SK-N-SH treated with all-trans-retinoic acid at 6 μM for 48 hours (cell line): ENCODE measurements at regions not wholly inside any gene's neighbourhood (a gene's known extent, or its start where the extent isn't known, plus 50 kb on each side); places are given as distances from the start of the nearest gene placed in this dataset.

Experiments used
- ATAC-seq: fragments of 200-7000 bp; cut with Tn5 transposase; 3 replicates; pipeline ENCODE4 v1.9.1; 2020; ENCODE audit warnings: mild to moderate bottlenecking, moderate library complexity
- ARNTL ChIP-seq: fragments of 450-650 bp; formaldehyde crosslinking; IDR thresholded peaks from 2 replicates; pipeline ENCODE4 v1.5.0; 2020; ENCODE audit warnings: low read depth, mild to moderate bottlenecking, moderate library complexity, borderline replicate concordance
- BACH2 ChIP-seq: fragments of 250-450 bp; sonication (Bioruptor Pico); IDR thresholded peaks from 2 replicates; pipeline ENCODE4 v1.9.0; 2021; ENCODE audit warnings: mild to moderate bottlenecking, borderline replicate concordance
- ESRRG ChIP-seq: fragments of 250-450 bp; sonication (Bioruptor Pico); IDR thresholded peaks from 2 replicates; pipeline ENCODE4 v1.6.1; 2021; ENCODE audit warnings: mild to moderate bottlenecking
- GLIS3 ChIP-seq: fragments of 250-450 bp; sonication (Bioruptor Pico); IDR thresholded peaks from 2 replicates; pipeline ENCODE4 v1.5.0; 2020; ENCODE audit warnings: mild to moderate bottlenecking, moderate library complexity
- OSR1 ChIP-seq: fragments of 250-450 bp; sonication (Bioruptor Pico); IDR thresholded peaks from 2 replicates; pipeline ENCODE4 v1.8.0; 2022; ENCODE audit warnings: moderate library complexity, mild to moderate bottlenecking, inconsistent platforms
- POU6F1 ChIP-seq: fragments of 250-450 bp; sonication (Bioruptor Pico); IDR thresholded peaks from 2 replicates; pipeline ENCODE4 v1.8.0; 2021; ENCODE audit warnings: low read depth, mild to moderate bottlenecking, moderate library complexity, borderline replicate concordance
- PPARA ChIP-seq: fragments of 250-450 bp; sonication (Bioruptor Pico); IDR thresholded peaks from 2 replicates; pipeline ENCODE4 v1.5.0; 2020; ENCODE audit warnings: mild to moderate bottlenecking, borderline replicate concordance
- RARB ChIP-seq: fragments of 250-450 bp; sonication (Bioruptor Pico); IDR thresholded peaks from 2 replicates; pipeline ENCODE4 v1.8.0; 2021; ENCODE audit warnings: mild to moderate bottlenecking, moderate library complexity
- SNAI2 ChIP-seq: fragments of 250-450 bp; sonication (Bioruptor Pico); IDR thresholded peaks from 2 replicates; pipeline ENCODE4 v1.5.0; 2020; ENCODE audit warnings: mild to moderate bottlenecking, moderate library complexity
- TCF4 ChIP-seq: fragments of 250-450 bp; sonication (Bioruptor Pico); IDR thresholded peaks from 2 replicates; pipeline ENCODE4 v1.8.0; 2021; ENCODE audit warnings: mild to moderate bottlenecking, moderate library complexity, borderline replicate concordance
- TOX ChIP-seq: fragments of 250-450 bp; sonication (Bioruptor Pico); IDR thresholded peaks from 2 replicates; pipeline ENCODE4 v1.8.0; 2021; ENCODE audit warnings: mild to moderate bottlenecking, moderate library complexity, borderline replicate concordance
- TSHZ2 ChIP-seq: fragments of 250-450 bp; sonication (Bioruptor Pico); IDR thresholded peaks from 2 replicates; pipeline ENCODE4 v1.5.0; 2020; ENCODE audit warnings: mild to moderate bottlenecking, moderate library complexity
- ZC3H10 ChIP-seq: fragments of 250-450 bp; sonication (Bioruptor Pico); IDR thresholded peaks from 2 replicates; pipeline ENCODE4 v1.5.1; 2021; ENCODE audit warnings: mild to moderate bottlenecking, moderate library complexity
- ZFP30 ChIP-seq: fragments of 450-650 bp; formaldehyde crosslinking; IDR thresholded peaks from 2 replicates; pipeline ENCODE4 v1.5.0; 2022; ENCODE audit warnings: mild to moderate bottlenecking, moderate library complexity
- ZNF565 ChIP-seq: fragments of 450-650 bp; formaldehyde crosslinking; conservative IDR thresholded peaks from 2 replicates; pipeline ENCODE4 v1.5.0; 2020; ENCODE audit warnings: low read depth, mild to moderate bottlenecking, moderate library complexity
- ZNF70 ChIP-seq: fragments of 450-650 bp; formaldehyde crosslinking; IDR thresholded peaks from 2 replicates; pipeline ENCODE4 v1.5.0; 2020; ENCODE audit warnings: mild to moderate bottlenecking, moderate library complexity
- ZNF8 ChIP-seq: fragments of 450-650 bp; formaldehyde crosslinking; IDR thresholded peaks from 2 replicates; pipeline ENCODE4 v1.5.0; 2020; ENCODE audit warnings: mild to moderate bottlenecking, moderate library complexity
- TF ChIP-seq, protein P1 (sequence below): fragments of 250-450 bp; sonication (Bioruptor Pico); IDR thresholded peaks from 2 replicates; pipeline ENCODE4 v1.5.1; 2020; ENCODE audit warnings: low read depth, mild to moderate bottlenecking, moderate library complexity
- TF ChIP-seq, protein P2 (sequence below): fragments of 250-450 bp; sonication (Bioruptor Pico); IDR thresholded peaks from 2 replicates; pipeline ENCODE4 v1.5.1; 2021; ENCODE audit warnings: mild to moderate bottlenecking, moderate library complexity
- TF ChIP-seq, protein P3 (sequence below): fragments of 250-450 bp; sonication (Bioruptor Pico); IDR thresholded peaks from 2 replicates; pipeline ENCODE4 v1.8.0; 2020; ENCODE audit warnings: mild to moderate bottlenecking, moderate library complexity, borderline replicate concordance

DNA sequence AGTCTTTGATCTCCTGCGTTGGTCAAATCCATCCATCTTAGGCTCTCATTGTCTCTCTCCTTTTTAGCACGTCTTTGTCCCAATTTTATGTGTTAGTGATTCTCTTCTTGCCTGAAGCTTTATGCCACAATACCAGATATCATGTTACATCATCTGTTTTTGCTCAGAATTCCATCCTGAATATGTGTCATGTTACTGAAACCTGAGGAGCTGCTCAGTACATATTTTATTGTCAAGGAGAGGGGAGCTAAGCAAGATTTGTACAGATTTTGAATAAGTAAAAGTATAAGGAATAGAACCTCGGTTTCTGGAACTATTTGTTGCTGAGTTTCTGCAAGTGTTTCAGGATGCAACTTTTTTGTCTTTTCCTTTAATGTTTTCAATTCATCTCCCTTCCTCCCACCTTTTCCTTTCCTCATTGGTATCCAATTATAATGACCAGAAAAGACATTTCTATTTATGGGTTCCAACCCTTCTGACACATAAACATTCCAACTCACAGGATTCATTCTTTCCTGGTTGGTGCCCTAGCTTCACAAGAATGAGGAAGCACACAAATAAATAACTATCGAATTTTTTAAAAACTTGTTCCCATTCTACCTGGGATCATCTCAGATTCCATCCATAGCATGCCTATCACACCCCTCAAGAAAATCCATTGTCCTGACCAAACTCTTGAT lies 291.8 kb downstream of the CRPPA start:
- peak; percentile 90 for ATAC-seq

GRCh38 chr7:16123117-16123770 lies 298.1 kb downstream of the CRPPA start:
- TF ChIP-seq OSR1 (no peak), ESRRG (CRISPR knock-in tag) (no peak), GLIS3 (no peak), BACH2 (no peak), POU6F1 (CRISPR knock-in tag) (no peak)
- no peak for ATAC-seq

More for the DNA sequence above, 291.8 kb downstream of the CRPPA start:
- TF ChIP-seq OSR1 (no peak), ZC3H10 (CRISPR knock-in tag) (peak; percentile 55; the same call in 1 of the 2 replicates), TOX (CRISPR knock-in tag) (peak; percentile 37; the same call in 1 of the 2 replicates), ZNF70 (no peak)
- TF ChIP-seq, protein P1, sequence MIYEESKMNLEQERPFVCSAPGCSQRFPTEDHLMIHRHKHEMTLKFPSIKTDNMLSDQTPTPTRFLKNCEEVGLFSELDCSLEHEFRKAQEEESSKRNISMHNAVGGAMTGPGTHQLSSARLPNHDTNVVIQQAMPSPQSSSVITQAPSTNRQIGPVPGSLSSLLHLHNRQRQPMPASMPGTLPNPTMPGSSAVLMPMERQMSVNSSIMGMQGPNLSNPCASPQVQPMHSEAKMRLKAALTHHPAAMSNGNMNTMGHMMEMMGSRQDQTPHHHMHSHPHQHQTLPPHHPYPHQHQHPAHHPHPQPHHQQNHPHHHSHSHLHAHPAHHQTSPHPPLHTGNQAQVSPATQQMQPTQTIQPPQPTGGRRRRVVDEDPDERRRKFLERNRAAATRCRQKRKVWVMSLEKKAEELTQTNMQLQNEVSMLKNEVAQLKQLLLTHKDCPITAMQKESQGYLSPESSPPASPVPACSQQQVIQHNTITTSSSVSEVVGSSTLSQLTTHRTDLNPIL (CRISPR knock-in tag): no peak

DNA sequence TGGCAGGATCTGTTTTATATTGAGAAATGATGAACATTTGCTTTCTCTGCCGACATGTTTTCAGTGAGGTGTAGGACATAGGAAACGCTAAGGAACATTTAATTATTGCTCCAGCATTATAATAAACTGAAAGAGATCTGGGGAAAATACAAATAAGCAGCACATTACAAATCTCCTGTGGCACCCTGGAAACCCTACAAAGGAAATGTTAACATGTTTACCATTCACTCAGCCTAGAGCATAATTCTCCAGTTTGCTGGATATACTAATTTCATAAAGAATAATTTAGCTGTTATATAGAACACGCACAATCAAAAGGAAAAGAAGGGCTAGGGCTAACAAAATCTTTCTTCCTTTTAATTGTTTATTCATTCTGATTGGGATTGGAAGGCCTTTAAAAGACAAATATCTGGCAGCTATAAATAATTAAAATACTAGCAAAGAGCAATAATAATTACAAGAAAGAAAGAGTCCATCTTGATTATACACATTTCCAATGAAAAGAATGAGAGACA lies 299.4 kb downstream of the CRPPA start:
- TF ChIP-seq POU6F1 (CRISPR knock-in tag): no peak
- no peak for TF ChIP-seq TOX (CRISPR knock-in tag)
- TF ChIP-seq TCF4 (CRISPR knock-in tag): no peak
- no peak for TF ChIP-seq SNAI2 (CRISPR knock-in tag)
- TF ChIP-seq OSR1: no peak
- TF ChIP-seq GLIS3: no peak
- no peak for TF ChIP-seq ZC3H10 (CRISPR knock-in tag)
- ATAC-seq: no peak

DNA sequence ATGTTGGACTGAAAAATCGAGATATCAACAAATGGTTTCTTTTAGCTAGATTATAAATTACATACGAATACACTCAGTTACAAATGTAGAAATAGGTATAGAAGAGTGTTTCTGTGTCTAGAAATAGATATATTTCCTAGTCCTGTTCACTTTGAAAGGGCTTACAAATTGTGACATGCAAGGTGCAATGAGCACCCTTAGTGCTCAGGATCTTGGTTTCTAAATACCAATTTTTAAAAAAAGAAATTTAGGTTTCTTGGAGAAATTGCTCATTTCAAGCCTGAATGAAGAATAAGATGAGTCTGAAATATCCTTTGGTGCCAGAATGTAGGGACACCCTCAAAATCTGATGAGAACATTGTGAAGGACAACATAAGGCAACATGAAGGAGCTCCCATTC lies 306.0 kb downstream of the CRPPA start:
- no peak for ATAC-seq
- TF ChIP-seq ZNF8 (CRISPR knock-in tag) (peak; percentile 91), BACH2 (no peak)

DNA sequence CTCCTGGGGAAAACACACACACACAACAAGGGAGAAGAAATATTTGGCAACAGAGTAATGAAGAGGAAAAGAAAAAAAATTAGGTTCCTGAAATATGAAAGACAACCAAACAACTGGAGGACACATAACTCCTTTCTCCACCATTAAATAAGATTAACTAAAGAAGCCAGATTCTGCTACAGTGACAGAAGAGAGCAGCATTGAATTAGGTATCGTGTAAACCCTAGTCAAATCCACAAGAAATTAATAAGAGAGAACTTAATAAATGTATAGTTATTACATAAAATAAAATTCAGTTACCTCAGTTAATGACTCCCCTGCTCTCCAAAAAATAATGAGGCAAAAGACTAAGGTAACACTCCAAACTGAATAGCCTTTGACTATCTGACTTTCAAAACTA lies 306.7 kb downstream of the CRPPA start:
- ATAC-seq: peak; percentile 49; the same call in 1 of the 3 replicates
- TF ChIP-seq, protein P2, sequence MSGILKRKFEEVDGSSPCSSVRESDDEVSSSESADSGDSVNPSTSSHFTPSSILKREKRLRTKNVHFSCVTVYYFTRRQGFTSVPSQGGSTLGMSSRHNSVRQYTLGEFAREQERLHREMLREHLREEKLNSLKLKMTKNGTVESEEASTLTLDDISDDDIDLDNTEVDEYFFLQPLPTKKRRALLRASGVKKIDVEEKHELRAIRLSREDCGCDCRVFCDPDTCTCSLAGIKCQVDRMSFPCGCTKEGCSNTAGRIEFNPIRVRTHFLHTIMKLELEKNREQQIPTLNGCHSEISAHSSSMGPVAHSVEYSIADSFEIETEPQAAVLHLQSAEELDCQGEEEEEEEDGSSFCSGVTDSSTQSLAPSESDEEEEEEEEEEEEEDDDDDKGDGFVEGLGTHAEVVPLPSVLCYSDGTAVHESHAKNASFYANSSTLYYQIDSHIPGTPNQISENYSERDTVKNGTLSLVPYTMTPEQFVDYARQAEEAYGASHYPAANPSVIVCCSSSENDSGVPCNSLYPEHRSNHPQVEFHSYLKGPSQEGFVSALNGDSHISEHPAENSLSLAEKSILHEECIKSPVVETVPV (CRISPR knock-in tag): no peak
- TF ChIP-seq TSHZ2 (no peak), RARB (CRISPR knock-in tag) (no peak), TCF4 (CRISPR knock-in tag) (no peak), PPARA (CRISPR knock-in tag) (no peak), ARNTL (CRISPR knock-in tag) (no peak), ZNF8 (CRISPR knock-in tag) (no peak), SNAI2 (CRISPR knock-in tag) (no peak), ZNF565 (CRISPR knock-in tag) (no peak), BACH2 (no peak), OSR1 (no peak), ESRRG (CRISPR knock-in tag) (no peak), ZFP30 (CRISPR knock-in tag) (no peak)
- TF ChIP-seq, protein P3, sequence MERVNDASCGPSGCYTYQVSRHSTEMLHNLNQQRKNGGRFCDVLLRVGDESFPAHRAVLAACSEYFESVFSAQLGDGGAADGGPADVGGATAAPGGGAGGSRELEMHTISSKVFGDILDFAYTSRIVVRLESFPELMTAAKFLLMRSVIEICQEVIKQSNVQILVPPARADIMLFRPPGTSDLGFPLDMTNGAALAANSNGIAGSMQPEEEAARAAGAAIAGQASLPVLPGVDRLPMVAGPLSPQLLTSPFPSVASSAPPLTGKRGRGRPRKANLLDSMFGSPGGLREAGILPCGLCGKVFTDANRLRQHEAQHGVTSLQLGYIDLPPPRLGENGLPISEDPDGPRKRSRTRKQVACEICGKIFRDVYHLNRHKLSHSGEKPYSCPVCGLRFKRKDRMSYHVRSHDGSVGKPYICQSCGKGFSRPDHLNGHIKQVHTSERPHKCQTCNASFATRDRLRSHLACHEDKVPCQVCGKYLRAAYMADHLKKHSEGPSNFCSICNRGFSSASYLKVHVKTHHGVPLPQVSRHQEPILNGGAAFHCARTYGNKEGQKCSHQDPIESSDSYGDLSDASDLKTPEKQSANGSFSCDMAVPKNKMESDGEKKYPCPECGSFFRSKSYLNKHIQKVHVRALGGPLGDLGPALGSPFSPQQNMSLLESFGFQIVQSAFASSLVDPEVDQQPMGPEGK (CRISPR knock-in tag): no peak
- TF ChIP-seq, protein P1 (CRISPR knock-in tag): no peak
